HCT116 (cell line): ENCODE measurements at regions not wholly inside any gene's neighbourhood (a gene's known extent, or its start where the extent isn't known, plus 50 kb on each side); places are given as distances from the start of the nearest gene placed in this dataset.

ENCODE experiments used
- CBX3 ChIP-seq: IDR thresholded peaks from 2 replicates; pipeline ENCODE4 v1.6.1; 2012; ENCODE audit warnings: low read depth
- CEBPB ChIP-seq: IDR thresholded peaks from 2 replicates; pipeline ENCODE4 v1.6.1; 2012; ENCODE audit warnings: low read depth
- JUND ChIP-seq: IDR thresholded peaks from 2 replicates; pipeline ENCODE4 v1.6.1; 2012
- TF ChIP-seq, protein P1 (sequence below), 3 experiments: fragments of 200-600 bp in 1 of 3; sonication (generic) in 1 of 3; IDR thresholded peaks in 2 of 3; conservative IDR thresholded peaks in 1 of 3; 2 replicates each; pipeline ENCODE4 v1.5.1; 2012 to 2017; ENCODE audit warnings: low read depth in 2 of 3, low read length in 2 of 3, antibody characterized with exemption in 1 of 3, borderline replicate concordance in 1 of 3, control low read depth in 1 of 3, mild to moderate bottlenecking in 1 of 3, mixed read lengths in 1 of 3, mixed run types in 1 of 3, moderate library complexity in 1 of 3; ENCODE audit not compliant: insufficient read depth in 1 of 3
- TF ChIP-seq, protein P2 (sequence below): IDR thresholded peaks from 2 replicates; pipeline ENCODE4 v1.6.1; 2012
- TF ChIP-seq, protein P3 (sequence below): IDR thresholded peaks from 2 replicates; pipeline ENCODE4 v1.6.1; 2011; ENCODE audit warnings: mild to moderate bottlenecking, low read length, moderate library complexity; ENCODE audit not compliant: insufficient replicate concordance; ENCODE audit errors: extremely low read depth
- TF ChIP-seq, protein P4 (sequence below): IDR thresholded peaks from 2 replicates; pipeline ENCODE4 v1.6.1; 2012; ENCODE audit warnings: low read depth

DNA sequence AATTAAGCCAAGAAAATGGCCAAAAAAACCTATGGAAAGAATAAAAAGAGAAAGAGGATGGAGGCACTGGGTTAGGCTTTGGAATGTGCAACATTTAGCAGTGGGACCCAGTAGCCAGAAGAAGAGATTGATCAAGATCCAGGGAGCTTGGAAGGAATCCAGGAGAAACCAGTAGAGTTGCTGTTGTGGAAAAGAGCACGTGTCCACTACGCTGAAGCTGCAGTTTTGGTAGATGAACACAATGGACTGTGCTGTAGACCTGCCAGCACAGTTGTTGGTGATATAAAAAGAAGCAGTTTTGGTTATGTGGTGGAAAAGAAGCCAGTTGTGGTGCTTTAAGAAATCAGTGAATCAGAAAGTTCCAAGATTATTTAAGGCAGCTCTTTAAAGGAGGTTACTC lies 802.2 kb upstream of the POM121L12 start:
- TF ChIP-seq CEBPB, result no peak
- TF ChIP-seq, protein P1, sequence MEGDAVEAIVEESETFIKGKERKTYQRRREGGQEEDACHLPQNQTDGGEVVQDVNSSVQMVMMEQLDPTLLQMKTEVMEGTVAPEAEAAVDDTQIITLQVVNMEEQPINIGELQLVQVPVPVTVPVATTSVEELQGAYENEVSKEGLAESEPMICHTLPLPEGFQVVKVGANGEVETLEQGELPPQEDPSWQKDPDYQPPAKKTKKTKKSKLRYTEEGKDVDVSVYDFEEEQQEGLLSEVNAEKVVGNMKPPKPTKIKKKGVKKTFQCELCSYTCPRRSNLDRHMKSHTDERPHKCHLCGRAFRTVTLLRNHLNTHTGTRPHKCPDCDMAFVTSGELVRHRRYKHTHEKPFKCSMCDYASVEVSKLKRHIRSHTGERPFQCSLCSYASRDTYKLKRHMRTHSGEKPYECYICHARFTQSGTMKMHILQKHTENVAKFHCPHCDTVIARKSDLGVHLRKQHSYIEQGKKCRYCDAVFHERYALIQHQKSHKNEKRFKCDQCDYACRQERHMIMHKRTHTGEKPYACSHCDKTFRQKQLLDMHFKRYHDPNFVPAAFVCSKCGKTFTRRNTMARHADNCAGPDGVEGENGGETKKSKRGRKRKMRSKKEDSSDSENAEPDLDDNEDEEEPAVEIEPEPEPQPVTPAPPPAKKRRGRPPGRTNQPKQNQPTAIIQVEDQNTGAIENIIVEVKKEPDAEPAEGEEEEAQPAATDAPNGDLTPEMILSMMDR (IDR thresholded peaks at IDR 0.05 in 2 of 3, conservative IDR thresholded peaks at IDR 0.05 in 1 of 3; ENCODE audit: borderline replicate concordance in 1 of 3, insufficient read depth in 1 of 3, low read depth in 2 of 3, low read length in 2 of 3), result no peak
- no peak for TF ChIP-seq JUND
- TF ChIP-seq, protein P2, sequence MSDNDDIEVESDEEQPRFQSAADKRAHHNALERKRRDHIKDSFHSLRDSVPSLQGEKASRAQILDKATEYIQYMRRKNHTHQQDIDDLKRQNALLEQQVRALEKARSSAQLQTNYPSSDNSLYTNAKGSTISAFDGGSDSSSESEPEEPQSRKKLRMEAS, result no peak
- TF ChIP-seq, protein P3, sequence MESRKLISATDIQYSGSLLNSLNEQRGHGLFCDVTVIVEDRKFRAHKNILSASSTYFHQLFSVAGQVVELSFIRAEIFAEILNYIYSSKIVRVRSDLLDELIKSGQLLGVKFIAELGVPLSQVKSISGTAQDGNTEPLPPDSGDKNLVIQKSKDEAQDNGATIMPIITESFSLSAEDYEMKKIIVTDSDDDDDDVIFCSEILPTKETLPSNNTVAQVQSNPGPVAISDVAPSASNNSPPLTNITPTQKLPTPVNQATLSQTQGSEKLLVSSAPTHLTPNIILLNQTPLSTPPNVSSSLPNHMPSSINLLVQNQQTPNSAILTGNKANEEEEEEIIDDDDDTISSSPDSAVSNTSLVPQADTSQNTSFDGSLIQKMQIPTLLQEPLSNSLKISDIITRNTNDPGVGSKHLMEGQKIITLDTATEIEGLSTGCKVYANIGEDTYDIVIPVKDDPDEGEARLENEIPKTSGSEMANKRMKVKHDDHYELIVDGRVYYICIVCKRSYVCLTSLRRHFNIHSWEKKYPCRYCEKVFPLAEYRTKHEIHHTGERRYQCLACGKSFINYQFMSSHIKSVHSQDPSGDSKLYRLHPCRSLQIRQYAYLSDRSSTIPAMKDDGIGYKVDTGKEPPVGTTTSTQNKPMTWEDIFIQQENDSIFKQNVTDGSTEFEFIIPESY, result no peak
- TF ChIP-seq, protein P4, sequence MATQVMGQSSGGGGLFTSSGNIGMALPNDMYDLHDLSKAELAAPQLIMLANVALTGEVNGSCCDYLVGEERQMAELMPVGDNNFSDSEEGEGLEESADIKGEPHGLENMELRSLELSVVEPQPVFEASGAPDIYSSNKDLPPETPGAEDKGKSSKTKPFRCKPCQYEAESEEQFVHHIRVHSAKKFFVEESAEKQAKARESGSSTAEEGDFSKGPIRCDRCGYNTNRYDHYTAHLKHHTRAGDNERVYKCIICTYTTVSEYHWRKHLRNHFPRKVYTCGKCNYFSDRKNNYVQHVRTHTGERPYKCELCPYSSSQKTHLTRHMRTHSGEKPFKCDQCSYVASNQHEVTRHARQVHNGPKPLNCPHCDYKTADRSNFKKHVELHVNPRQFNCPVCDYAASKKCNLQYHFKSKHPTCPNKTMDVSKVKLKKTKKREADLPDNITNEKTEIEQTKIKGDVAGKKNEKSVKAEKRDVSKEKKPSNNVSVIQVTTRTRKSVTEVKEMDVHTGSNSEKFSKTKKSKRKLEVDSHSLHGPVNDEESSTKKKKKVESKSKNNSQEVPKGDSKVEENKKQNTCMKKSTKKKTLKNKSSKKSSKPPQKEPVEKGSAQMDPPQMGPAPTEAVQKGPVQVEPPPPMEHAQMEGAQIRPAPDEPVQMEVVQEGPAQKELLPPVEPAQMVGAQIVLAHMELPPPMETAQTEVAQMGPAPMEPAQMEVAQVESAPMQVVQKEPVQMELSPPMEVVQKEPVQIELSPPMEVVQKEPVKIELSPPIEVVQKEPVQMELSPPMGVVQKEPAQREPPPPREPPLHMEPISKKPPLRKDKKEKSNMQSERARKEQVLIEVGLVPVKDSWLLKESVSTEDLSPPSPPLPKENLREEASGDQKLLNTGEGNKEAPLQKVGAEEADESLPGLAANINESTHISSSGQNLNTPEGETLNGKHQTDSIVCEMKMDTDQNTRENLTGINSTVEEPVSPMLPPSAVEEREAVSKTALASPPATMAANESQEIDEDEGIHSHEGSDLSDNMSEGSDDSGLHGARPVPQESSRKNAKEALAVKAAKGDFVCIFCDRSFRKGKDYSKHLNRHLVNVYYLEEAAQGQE, result no peak
- no peak for TF ChIP-seq CBX3
